ENCODE measurements at regions not wholly inside any gene's neighbourhood (a gene's known extent, or its start where the extent isn't known, plus 50 kb on each side); places are given as distances from the start of the nearest gene placed in this dataset.
"Not testable (repeated sequence)": the region's sequence is repeated elsewhere in the genome, so short reads cannot be mapped to it uniquely, and the experiment has no call there.

- FAIRE-seq = no peak
- DNase-seq (ENCODE audit: extremely low spot score, insufficient read length, low read depth) = no peak
Measured at GRCh38 chr14:22492622-22493542, 96.1 kb downstream of the DAD1 start.

- FAIRE-seq = peak; percentile 94
- no peak for DNase-seq (ENCODE audit: extremely low spot score, insufficient read length, low read depth)
Measured at GRCh38 chr14:22491683-22492621, 97.1 kb downstream of the DAD1 start.

GRCh38 chr14:22491053-22491452 is 98.0 kb downstream of the DAD1 start:
- DNase-seq (ENCODE audit: extremely low spot score, insufficient read length, low read depth); FAIRE-seq: not testable (repeated sequence)

GRCh38 chr14:22489957-22490950 is 98.8 kb downstream of the DAD1 start:
- peak; percentile 86 for FAIRE-seq

GRCh38 chr14:22489244-22489545 is 99.8 kb downstream of the DAD1 start:
- FAIRE-seq (peak; percentile 59), DNase-seq (ENCODE audit: extremely low spot score, insufficient read length, low read depth) (no peak)

More at GRCh38 chr14:22489957-22490950, 98.8 kb downstream of the DAD1 start:
- DNase-seq (ENCODE audit: extremely low spot score, insufficient read length, low read depth) = no peak

GRCh38 chr14:22488522-22489243 is 100.3 kb downstream of the DAD1 start:
- DNase-seq (ENCODE audit: extremely low spot score, insufficient read length, low read depth) (no peak), FAIRE-seq (peak; percentile 90)

- no peak for DNase-seq (ENCODE audit: extremely low spot score, insufficient read length, low read depth)
- no peak for FAIRE-seq
Measured at GRCh38 chr14:22487941-22488340, 101.1 kb downstream of the DAD1 start.

- DNase-seq (ENCODE audit: extremely low spot score, insufficient read length, low read depth) (no peak), FAIRE-seq (peak; percentile 56)
Measured at GRCh38 chr14:22487401-22487800, 101.6 kb downstream of the DAD1 start.

GRCh38 chr14:22486675-22487074 is 102.3 kb downstream of the DAD1 start:
- no peak for FAIRE-seq
- DNase-seq (ENCODE audit: extremely low spot score, insufficient read length, low read depth) = no peak

GRCh38 chr14:22485649-22486048 is 103.4 kb downstream of the DAD1 start:
- DNase-seq (ENCODE audit: extremely low spot score, insufficient read length, low read depth) = no peak
- no peak for FAIRE-seq

GRCh38 chr14:22485178-22485577 is 103.8 kb downstream of the DAD1 start:
- FAIRE-seq (peak; percentile 50), DNase-seq (ENCODE audit: extremely low spot score, insufficient read length, low read depth) (no peak)

GRCh38 chr14:22484632-22485031 is 104.4 kb downstream of the DAD1 start:
- no peak for FAIRE-seq
- DNase-seq (ENCODE audit: extremely low spot score, insufficient read length, low read depth) = no peak

- FAIRE-seq (no peak), DNase-seq (ENCODE audit: extremely low spot score, insufficient read length, low read depth) (no peak)
Measured at GRCh38 chr14:22483863-22484593, 105.0 kb downstream of the DAD1 start.

- DNase-seq (ENCODE audit: extremely low spot score, insufficient read length, low read depth) (no peak), FAIRE-seq (no peak)
Measured at GRCh38 chr14:22482782-22483553, 106.1 kb downstream of the DAD1 start.

GRCh38 chr14:22482085-22482694 is 106.8 kb downstream of the DAD1 start:
- no peak for DNase-seq (ENCODE audit: extremely low spot score, insufficient read length, low read depth)
- FAIRE-seq = peak; percentile 78

- FAIRE-seq = no peak
- DNase-seq (ENCODE audit: extremely low spot score, insufficient read length, low read depth) = no peak
Measured at GRCh38 chr14:22481546-22481945, 107.5 kb downstream of the DAD1 start.

- DNase-seq (ENCODE audit: extremely low spot score, insufficient read length, low read depth) (no peak), FAIRE-seq (peak; percentile 82)
Measured at GRCh38 chr14:22479776-22480464, 109.1 kb downstream of the DAD1 start.
